Mucosa of rectum (tissue), 2 donors: ENCODE measurements at regions not wholly inside any gene's neighbourhood (a gene's known extent, or its start where the extent isn't known, plus 50 kb on each side); places are given as distances from the start of the nearest gene placed in this dataset.

Experiments
- H3K27ac ChIP-seq, 2 donors: one replicate each; pipeline ENCODE4 v1.7.0; 2013; ENCODE audit warnings: inconsistent platforms in 2 of 2, low read depth in 2 of 2, low read length in 2 of 2
- H3K27me3 ChIP-seq, 2 donors: one replicate each; pipeline ENCODE4 v1.7.0; 2013; ENCODE audit warnings: low read length in 2 of 2; ENCODE audit not compliant: control insufficient read depth in 2 of 2, insufficient read depth in 2 of 2
- H3K36me3 ChIP-seq, 2 donors: one replicate each; pipeline ENCODE4 v1.7.0; 2013; ENCODE audit warnings: low read length in 2 of 2; ENCODE audit not compliant: control insufficient read depth in 2 of 2, insufficient read depth in 2 of 2
- H3K4me1 ChIP-seq, 2 donors: one replicate each; pipeline ENCODE4 v1.7.0; 2013; ENCODE audit warnings: low read length in 2 of 2, mild to moderate bottlenecking in 1 of 2; ENCODE audit not compliant: control insufficient read depth in 2 of 2, insufficient read depth in 2 of 2
- H3K4me3 ChIP-seq, 2 donors: one replicate each; pipeline ENCODE4 v1.7.0; 2013; ENCODE audit warnings: low read length in 2 of 2
- H3K9ac ChIP-seq, 2 donors: one replicate each; pipeline ENCODE4 v1.7.0; 2013; ENCODE audit warnings: low read length in 2 of 2, low read depth in 1 of 2, mild to moderate bottlenecking in 1 of 2
- H3K9me3 ChIP-seq, 2 donors: one replicate each; pipeline ENCODE4 v1.7.0; 2013; ENCODE audit warnings: low read length in 2 of 2; ENCODE audit not compliant: control insufficient read depth in 2 of 2
- donor health status: healthy.
- donor health status: Normal muscosa, but diverticular disease.

DNA sequence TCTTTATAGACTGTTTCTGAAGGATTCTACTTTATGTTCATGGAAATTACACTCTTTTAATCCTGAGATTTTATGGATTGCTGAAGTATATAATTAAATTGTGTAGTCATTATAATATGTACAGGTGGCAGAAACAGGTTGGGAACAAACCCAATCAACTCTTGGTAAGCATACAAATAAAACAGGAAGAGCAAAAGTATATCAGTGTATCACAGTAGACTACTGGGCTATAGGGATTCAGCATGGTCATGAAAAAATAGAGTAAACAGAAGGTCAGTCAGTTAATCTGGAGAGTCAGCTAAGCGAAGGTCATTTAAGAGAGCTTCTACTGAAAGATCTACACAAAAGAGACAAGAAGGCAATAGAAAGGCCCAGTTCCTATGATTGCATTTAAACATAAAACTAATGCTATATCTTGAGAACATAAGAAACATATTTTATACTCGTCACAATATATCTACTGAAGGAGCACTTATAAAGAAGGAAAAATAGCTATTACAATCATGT lies 178.9 kb upstream of the ECI2 start:
- no peak overlapping the region for H3K27ac ChIP-seq
- H3K4me3 ChIP-seq: no peak overlapping the region
- H3K9ac ChIP-seq: no peak overlapping the region
- peaks cover 17 to 28% of the 10 kb centered on the region in 2 donors for H3K4me1 ChIP-seq
- H3K9me3 ChIP-seq: no peaks in the 10 kb centered on the region
- no peaks in the 10 kb centered on the region for H3K27me3 ChIP-seq
- H3K36me3 ChIP-seq: no peaks in the 10 kb centered on the region

GRCh38 chr6:4313044-4313686 lies 177.8 kb upstream of the ECI2 start:
- peak overlapping the region; percentile 0 to 16 for H3K4me3 ChIP-seq
- no peaks in the 10 kb centered on the region for H3K27me3 ChIP-seq
- H3K27ac ChIP-seq: peak overlapping the region; percentile 33 to 61
- H3K36me3 ChIP-seq: no peaks in the 10 kb centered on the region
- H3K4me1 ChIP-seq: peaks cover 17 to 25% of the 10 kb centered on the region in 2 donors
- no peaks in the 10 kb centered on the region for H3K9me3 ChIP-seq
- H3K9ac ChIP-seq: no peak overlapping the region

GRCh38 chr6:4311976-4312860 lies 176.8 kb upstream of the ECI2 start:
- Histone ChIP-seq H3K9me3 (no peaks in the 10 kb centered on the region), H3K9ac (no peak overlapping the region), H3K4me1 (peaks cover 9 to 15% of the 10 kb centered on the region in 2 donors), H3K4me3 (no peak overlapping the region), H3K36me3 (no peaks in the 10 kb centered on the region), H3K27ac (no peak overlapping the region), H3K27me3 (no peaks in the 10 kb centered on the region)

DNA sequence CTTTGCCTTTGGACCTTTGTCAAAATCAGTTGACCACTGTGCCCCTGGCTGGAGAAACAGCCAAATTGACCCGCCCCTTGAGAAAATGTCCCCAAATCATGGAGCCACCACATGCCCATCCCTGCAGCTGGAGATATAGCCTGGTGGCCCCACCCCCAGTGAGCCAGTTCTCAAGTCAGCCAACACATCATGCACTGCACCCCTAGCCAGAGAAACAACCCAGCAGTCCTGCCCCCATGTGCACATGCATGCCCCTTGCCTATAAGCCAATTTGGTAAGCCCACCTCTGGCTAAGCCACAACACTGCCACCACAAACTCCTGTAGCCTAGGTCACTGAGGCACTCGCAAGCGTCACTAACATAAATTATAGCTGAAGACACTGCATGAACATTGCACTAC lies 174.2 kb upstream of the ECI2 start:
- H3K27ac ChIP-seq: no peak overlapping the region

DNA sequence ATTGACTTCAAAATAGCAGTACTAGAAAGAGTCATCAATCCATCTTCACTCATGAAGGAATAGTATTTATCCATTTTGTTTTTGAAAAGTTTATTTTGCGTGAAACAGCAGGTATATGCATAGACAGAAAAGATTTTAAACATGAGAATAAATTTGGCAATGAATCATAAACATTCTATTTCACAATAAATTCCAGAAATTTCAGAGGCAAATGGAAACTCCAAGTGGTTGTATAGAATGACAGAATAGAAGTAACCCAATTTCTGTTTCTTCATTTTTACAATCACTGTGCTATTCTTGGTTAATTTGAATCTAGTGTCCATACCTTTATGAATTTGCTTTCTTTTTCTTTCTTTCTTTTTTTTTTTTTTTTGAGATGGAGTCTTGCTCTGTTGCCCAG lies 173.0 kb upstream of the ECI2 start:
- Histone ChIP-seq H3K27ac (no peak overlapping the region), H3K36me3 (no peaks in the 10 kb centered on the region), H3K9me3 (no peaks in the 10 kb centered on the region), H3K4me1 (peaks cover 3 to 4% of the 10 kb centered on the region in 2 donors), H3K27me3 (no peaks in the 10 kb centered on the region), H3K9ac (no peak overlapping the region), H3K4me3 (no peak overlapping the region)

More for the DNA sequence above, 174.2 kb upstream of the ECI2 start:
- no peaks in the 10 kb centered on the region for H3K9me3 ChIP-seq
- H3K4me1 ChIP-seq: peaks cover 4 to 5% of the 10 kb centered on the region in 2 donors
- H3K27me3 ChIP-seq: no peaks in the 10 kb centered on the region
- no peak overlapping the region for H3K4me3 ChIP-seq
- H3K36me3 ChIP-seq: no peaks in the 10 kb centered on the region
- no peak overlapping the region for H3K9ac ChIP-seq

DNA sequence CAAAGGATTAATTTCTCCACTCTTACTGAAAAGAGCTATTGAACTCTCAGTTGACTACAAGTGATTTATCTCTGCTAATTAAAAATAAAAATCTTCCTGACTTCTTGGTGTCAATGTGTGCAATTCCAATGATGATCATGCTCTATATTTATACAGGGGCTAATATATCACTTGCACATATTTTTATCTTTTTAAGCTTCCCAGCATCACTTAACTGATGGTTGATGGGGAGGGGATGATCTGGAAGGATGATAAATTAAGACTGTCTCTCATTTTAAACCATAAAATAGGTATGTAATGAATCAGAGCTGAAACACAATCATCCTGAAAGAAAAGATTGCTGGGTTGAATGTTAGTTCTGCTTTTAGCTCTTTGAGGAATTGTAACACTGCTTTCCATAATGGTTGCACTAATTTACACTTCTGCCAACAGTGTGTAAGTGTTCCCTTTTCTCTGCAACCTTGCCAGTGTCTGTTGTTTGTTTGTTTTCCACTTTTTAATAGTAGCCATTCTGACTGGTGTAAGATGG lies 169.6 kb upstream of the ECI2 start:
- H3K9ac ChIP-seq: no peak overlapping the region
- no peaks in the 10 kb centered on the region for H3K4me1 ChIP-seq
- no peak overlapping the region for H3K27ac ChIP-seq
- H3K36me3 ChIP-seq: no peaks in the 10 kb centered on the region
- no peaks in the 10 kb centered on the region for H3K9me3 ChIP-seq
- no peak overlapping the region for H3K4me3 ChIP-seq
- H3K27me3 ChIP-seq: no peaks in the 10 kb centered on the region

- Histone ChIP-seq H3K4me3 (no peak overlapping the region), H3K9me3 (no peaks in the 10 kb centered on the region), H3K9ac (no peak overlapping the region), H3K36me3 (no peaks in the 10 kb centered on the region), H3K27ac (no peak overlapping the region), H3K4me1 (no peaks in the 10 kb centered on the region), H3K27me3 (no peaks in the 10 kb centered on the region)
Measured at GRCh38 chr6:4303638-4304037, 168.3 kb upstream of the ECI2 start.

DNA sequence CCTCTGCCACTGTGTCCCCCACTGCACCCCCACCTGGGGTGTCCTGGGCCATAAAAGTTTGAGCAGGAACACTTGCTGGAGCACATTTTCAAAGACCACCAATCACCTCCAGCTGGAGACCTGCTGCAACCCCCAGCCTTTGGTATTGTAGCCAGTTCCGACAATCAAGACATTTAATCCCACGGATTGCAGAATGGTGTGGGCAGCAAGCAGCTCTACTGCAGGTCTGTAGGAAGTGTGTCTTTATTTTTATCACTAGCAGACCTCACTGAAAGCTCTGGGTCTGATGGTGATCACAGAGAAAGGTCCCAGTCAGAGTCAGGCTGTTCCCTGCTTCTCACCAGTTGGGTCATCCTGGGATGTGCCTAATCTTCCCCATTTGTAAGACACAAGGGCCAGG lies 167.1 kb upstream of the ECI2 start:
- Histone ChIP-seq H3K9me3 (no peaks in the 10 kb centered on the region), H3K27ac (no peak overlapping the region), H3K36me3 (no peaks in the 10 kb centered on the region), H3K4me3 (no peak overlapping the region), H3K4me1 (no peaks in the 10 kb centered on the region), H3K9ac (no peak overlapping the region), H3K27me3 (no peaks in the 10 kb centered on the region)

DNA sequence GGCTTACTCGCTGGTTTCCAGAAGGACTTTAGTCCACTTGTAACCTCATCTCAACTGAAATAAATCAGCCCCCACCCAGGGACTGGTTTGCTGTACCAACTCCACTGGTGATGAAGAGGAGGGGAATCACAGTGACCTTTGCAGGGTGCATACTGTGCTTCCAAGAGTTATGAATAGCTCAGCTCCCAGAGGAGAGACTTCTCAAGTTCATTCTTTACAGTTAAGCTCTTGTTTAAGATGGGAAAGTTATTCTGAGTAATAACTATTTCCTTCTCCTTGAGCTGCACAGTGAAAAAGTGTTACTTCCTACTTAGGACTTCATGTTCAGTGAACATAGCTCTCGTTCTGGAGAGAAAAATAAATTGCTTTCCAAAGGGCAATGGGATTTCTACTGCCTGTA lies 166.5 kb upstream of the ECI2 start:
- no peaks in the 10 kb centered on the region for H3K4me1 ChIP-seq
- no peaks in the 10 kb centered on the region for H3K36me3 ChIP-seq
- H3K9ac ChIP-seq: no peak overlapping the region
- H3K27me3 ChIP-seq: no peaks in the 10 kb centered on the region
- H3K9me3 ChIP-seq: no peaks in the 10 kb centered on the region
- H3K27ac ChIP-seq: no peak overlapping the region
- H3K4me3 ChIP-seq: no peak overlapping the region

- no peak overlapping the region for H3K9ac ChIP-seq
- no peak overlapping the region for H3K4me3 ChIP-seq
- H3K27ac ChIP-seq: no peak overlapping the region
- H3K27me3 ChIP-seq: no peaks in the 10 kb centered on the region
- no peaks in the 10 kb centered on the region for H3K36me3 ChIP-seq
- no peaks in the 10 kb centered on the region for H3K4me1 ChIP-seq
- no peaks in the 10 kb centered on the region for H3K9me3 ChIP-seq
Measured at GRCh38 chr6:4300917-4301316, 165.5 kb upstream of the ECI2 start.
